HEK293 (cell line): ENCODE measurements at regions not wholly inside any gene's neighbourhood (a gene's known extent, or its start where the extent isn't known, plus 50 kb on each side); places are given as distances from the start of the nearest gene placed in this dataset.

ENCODE experiments used
- CTCF ChIA-PET: fragments of 350-600 bp; formaldehyde crosslinking; extraction: SDS; loops from one replicate; lab custom pipeline; 2021; ENCODE audit warnings: antibody characterized with exemption; lab: Yijun Ruan, JAX
- POLR2A ChIA-PET: fragments of 300-600 bp; formaldehyde crosslinking; extraction: SDS; loops from one replicate; lab custom pipeline; 2020; ENCODE audit warnings: antibody characterized with exemption, inconsistent platforms; lab: Yijun Ruan, JAX
- H3K27ac ChIP-seq: fragments of 200-500 bp; sonication (Bioruptor generic); 2 replicates; pipeline ENCODE4 v1.5.1; 2014; ENCODE audit warnings: low read depth, low read length, control low read depth, inconsistent platforms; ENCODE audit errors: extremely low read depth
- H3K36me3 ChIP-seq, 2 experiments: fragments of 200-500 bp in 1 of 2; sonication (Bioruptor generic) in 1 of 2; 1 replicate in 1 of 2; 2 replicates in 1 of 2; pipeline ENCODE4 v1.5.1; 2014 to 2017; ENCODE audit warnings: inconsistent platforms in 2 of 2, low read length in 2 of 2; ENCODE audit not compliant: control insufficient read depth in 2 of 2, insufficient read depth in 1 of 2
- H3K4me1 ChIP-seq: fragments of 200-500 bp; sonication (Bioruptor generic); 2 replicates; pipeline ENCODE4 v1.5.1; 2014; ENCODE audit warnings: mild to moderate bottlenecking, low read length, inconsistent platforms; ENCODE audit not compliant: control insufficient read depth, insufficient read depth
- H3K4me3 ChIP-seq: 2 replicates; pipeline ENCODE4 v1.5.1; 2011; ENCODE audit warnings: low read depth, mild to moderate bottlenecking, control low read depth, low read length, moderate library complexity
- H3K9me3 ChIP-seq: fragments of 200-500 bp; sonication (Bioruptor generic); 2 replicates; pipeline ENCODE4 v1.5.1; 2014; ENCODE audit warnings: low read depth, low read length, inconsistent platforms; ENCODE audit not compliant: control insufficient read depth, insufficient read depth
- ATF2 ChIP-seq: fragments of 450-650 bp; formaldehyde crosslinking; IDR thresholded peaks from 2 replicates; pipeline ENCODE4 v1.5.1; 2016; ENCODE audit warnings: missing biosample characterization, missing genetic modification characterization, low read depth
- BCL6B ChIP-seq: fragments of 450-650 bp; formaldehyde crosslinking; IDR thresholded peaks from 2 replicates; pipeline ENCODE4 v1.5.1; 2017; ENCODE audit warnings: missing biosample characterization, missing genetic modification characterization
- GLI2 ChIP-seq: fragments of 450-650 bp; formaldehyde crosslinking; IDR thresholded peaks from 2 replicates; pipeline ENCODE4; 2017; ENCODE audit warnings: missing biosample characterization, missing genetic modification characterization, low read depth, borderline replicate concordance
- KLF16 ChIP-seq: fragments of 450-650 bp; formaldehyde crosslinking; IDR thresholded peaks from 2 replicates; pipeline ENCODE4 v1.5.1; 2017; ENCODE audit warnings: missing biosample characterization, missing genetic modification characterization
- KLF8 ChIP-seq: fragments of 450-650 bp; formaldehyde crosslinking; IDR thresholded peaks from 2 replicates; pipeline ENCODE4 v1.5.1; 2016; ENCODE audit warnings: missing biosample characterization, missing genetic modification characterization
- MZF1 ChIP-seq: fragments of 450-650 bp; formaldehyde crosslinking; IDR thresholded peaks from 2 replicates; pipeline ENCODE4 v1.5.1; 2017; ENCODE audit warnings: missing biosample characterization, missing genetic modification characterization, borderline replicate concordance
- PBX3 ChIP-seq: sonication (generic); formaldehyde crosslinking; IDR thresholded peaks from 2 replicates; pipeline ENCODE4 v1.8.1; 2022; ENCODE audit warnings: mild to moderate bottlenecking, moderate library complexity, missing genetic modification reagents
- YY1 ChIP-seq: fragments of 450-650 bp; formaldehyde crosslinking; IDR thresholded peaks from 2 replicates; pipeline ENCODE4 v1.5.1; 2018; ENCODE audit warnings: missing biosample characterization, missing genetic modification characterization
- ZBTB48 ChIP-seq: fragments of 450-650 bp; formaldehyde crosslinking; IDR thresholded peaks from 2 replicates; pipeline ENCODE4 v1.5.1; 2016; ENCODE audit warnings: missing biosample characterization, missing genetic modification characterization
- ZBTB7A ChIP-seq: fragments of 450-650 bp; formaldehyde crosslinking; IDR thresholded peaks from 2 replicates; pipeline ENCODE4 v1.5.1; 2016; ENCODE audit warnings: low read depth, missing biosample characterization, missing genetic modification characterization
- ZNF138 ChIP-seq: fragments of 450-650 bp; formaldehyde crosslinking; IDR thresholded peaks from 2 replicates; pipeline ENCODE4 v1.5.1; 2016; ENCODE audit warnings: missing biosample characterization, missing genetic modification characterization, borderline replicate concordance
- ZNF157 ChIP-seq: fragments of 450-650 bp; formaldehyde crosslinking; IDR thresholded peaks from 2 replicates; pipeline ENCODE4 v1.5.1; 2016; ENCODE audit warnings: missing biosample characterization, missing genetic modification characterization
- ZNF174 ChIP-seq: fragments of 450-650 bp; formaldehyde crosslinking; IDR thresholded peaks from 2 replicates; pipeline ENCODE4 v1.5.0; 2017; ENCODE audit warnings: missing biosample characterization, mild to moderate bottlenecking, missing genetic modification characterization
- ZNF202 ChIP-seq: fragments of 450-650 bp; formaldehyde crosslinking; IDR thresholded peaks from 2 replicates; pipeline ENCODE4 v1.5.1; 2016; ENCODE audit warnings: missing biosample characterization, missing genetic modification characterization, borderline replicate concordance
- ZNF521 ChIP-seq: fragments of 450-650 bp; formaldehyde crosslinking; IDR thresholded peaks from 2 replicates; pipeline ENCODE4 v1.5.1; 2017; ENCODE audit warnings: missing biosample characterization, mild to moderate bottlenecking, missing genetic modification characterization
- ZNF530 ChIP-seq: fragments of 450-650 bp; formaldehyde crosslinking; IDR thresholded peaks from 2 replicates; pipeline ENCODE4 v1.5.1; 2016; ENCODE audit warnings: low read depth, missing biosample characterization, missing genetic modification characterization
- ZNF571 ChIP-seq: fragments of 450-650 bp; formaldehyde crosslinking; IDR thresholded peaks from 2 replicates; pipeline ENCODE4 v1.5.0; 2017; ENCODE audit warnings: missing biosample characterization, missing genetic modification characterization
- ZNF792 ChIP-seq: fragments of 450-650 bp; formaldehyde crosslinking; IDR thresholded peaks from 2 replicates; pipeline ENCODE4 v1.5.1; 2016; ENCODE audit warnings: missing biosample characterization, missing genetic modification characterization
- TF ChIP-seq, protein P1 (sequence below): fragments of 450-650 bp; formaldehyde crosslinking; IDR thresholded peaks from 2 replicates; pipeline ENCODE4 v1.5.1; 2017; ENCODE audit warnings: missing biosample characterization, missing genetic modification characterization

DNA sequence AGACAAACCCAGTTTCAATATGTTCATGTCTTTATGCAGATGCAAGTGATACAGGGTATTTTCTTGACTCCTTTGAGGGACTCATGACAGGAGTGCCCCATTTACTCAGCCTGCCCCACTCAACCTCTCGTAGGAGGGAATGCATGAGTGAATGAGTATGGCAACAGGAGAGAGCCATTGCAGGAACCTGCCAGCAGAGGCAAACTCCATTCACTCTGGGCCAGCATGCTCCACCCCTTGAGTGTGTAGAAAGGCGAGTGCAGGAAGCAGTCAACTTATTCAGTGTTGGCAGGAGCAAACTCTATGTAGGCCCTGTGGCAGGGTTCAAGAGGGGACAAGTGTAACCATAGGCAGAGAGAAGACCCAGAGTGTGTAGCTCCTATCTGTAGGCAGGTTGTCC is 1526.3 kb downstream of the PLA2G4A start (continued):
- TF ChIP-seq ZNF174: no peak
- no peak for TF ChIP-seq GLI2 (tag by site-specific recombination)

DNA sequence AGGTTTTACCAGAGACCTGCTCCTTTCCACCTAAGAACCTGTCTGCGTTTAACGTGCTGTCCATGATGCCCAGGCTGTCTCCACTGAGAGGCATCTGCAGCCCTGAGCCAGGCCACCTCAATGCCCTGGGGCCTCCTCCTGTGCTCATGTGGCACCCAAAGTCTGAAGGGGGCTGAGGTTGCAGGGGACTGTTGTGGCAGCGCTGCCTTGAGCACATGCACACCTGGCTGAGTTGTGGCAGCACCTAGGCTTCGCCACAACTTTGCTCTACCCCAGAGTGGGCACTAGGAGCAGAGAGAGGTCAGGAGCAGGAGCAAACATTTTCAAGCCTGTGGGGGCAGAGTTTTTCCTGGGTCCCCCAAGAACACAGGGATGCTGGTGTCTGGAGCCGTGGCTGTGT is 1527.1 kb downstream of the PLA2G4A start:
- H3K36me3 ChIP-seq: no peaks in the 10 kb centered on the region
- TF ChIP-seq, protein P1, sequence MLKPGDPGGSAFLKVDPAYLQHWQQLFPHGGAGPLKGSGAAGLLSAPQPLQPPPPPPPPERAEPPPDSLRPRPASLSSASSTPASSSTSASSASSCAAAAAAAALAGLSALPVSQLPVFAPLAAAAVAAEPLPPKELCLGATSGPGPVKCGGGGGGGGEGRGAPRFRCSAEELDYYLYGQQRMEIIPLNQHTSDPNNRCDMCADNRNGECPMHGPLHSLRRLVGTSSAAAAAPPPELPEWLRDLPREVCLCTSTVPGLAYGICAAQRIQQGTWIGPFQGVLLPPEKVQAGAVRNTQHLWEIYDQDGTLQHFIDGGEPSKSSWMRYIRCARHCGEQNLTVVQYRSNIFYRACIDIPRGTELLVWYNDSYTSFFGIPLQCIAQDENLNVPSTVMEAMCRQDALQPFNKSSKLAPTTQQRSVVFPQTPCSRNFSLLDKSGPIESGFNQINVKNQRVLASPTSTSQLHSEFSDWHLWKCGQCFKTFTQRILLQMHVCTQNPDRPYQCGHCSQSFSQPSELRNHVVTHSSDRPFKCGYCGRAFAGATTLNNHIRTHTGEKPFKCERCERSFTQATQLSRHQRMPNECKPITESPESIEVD (tag by site-specific recombination): no peak
- no peak for TF ChIP-seq KLF8
- no peak for TF ChIP-seq ZNF571 (tag by site-specific recombination)
- TF ChIP-seq ZNF174: no peak
- TF ChIP-seq ZNF157: no peak
- no peak for TF ChIP-seq ZNF792 (tag by site-specific recombination)
- TF ChIP-seq BCL6B (tag by site-specific recombination): no peak
- TF ChIP-seq ZBTB7A (tag by site-specific recombination): no peak
- no peak for TF ChIP-seq ATF2 (tag by site-specific recombination)
- TF ChIP-seq ZNF521 (tag by site-specific recombination): no peak
- TF ChIP-seq MZF1: no peak
- no peak for TF ChIP-seq KLF16 (tag by site-specific recombination)
- no peak for TF ChIP-seq ZNF202 (tag by site-specific recombination)
- no peak for TF ChIP-seq YY1 (tag by site-specific recombination)
- no peak for TF ChIP-seq ZBTB48 (tag by site-specific recombination)
- no peak for TF ChIP-seq ZNF138 (tag by site-specific recombination)
- H3K4me1 ChIP-seq: no peaks in the 10 kb centered on the region
- no peak overlapping the region for H3K27ac ChIP-seq
- CTCF ChIA-PET: no interaction called here
- POLR2A ChIA-PET: no interaction called here
- H3K9me3 ChIP-seq: no peaks in the 10 kb centered on the region
- no peak overlapping the region for H3K4me3 ChIP-seq

DNA sequence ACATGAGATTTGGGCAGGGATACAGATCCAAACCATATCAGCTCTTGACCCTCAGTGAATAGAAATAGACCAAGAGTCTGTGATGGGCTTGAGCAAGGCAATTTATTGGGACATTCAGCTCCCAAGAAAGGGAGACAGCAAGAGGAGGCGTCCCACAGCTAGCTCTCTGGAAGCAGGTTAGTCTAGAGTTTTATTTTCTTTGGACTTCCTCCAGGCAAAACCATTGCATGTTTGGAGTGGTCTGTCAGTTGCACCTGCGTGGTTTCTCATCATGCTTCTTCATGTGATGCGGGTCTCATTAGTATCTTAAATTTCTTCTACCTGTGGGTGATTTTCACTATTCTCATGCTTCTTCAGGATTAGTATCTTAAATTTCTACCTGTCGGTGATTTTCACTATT is 1530.6 kb downstream of the PLA2G4A start:
- POLR2A ChIA-PET: no interaction called here
- H3K27ac ChIP-seq: no peak overlapping the region
- no peaks in the 10 kb centered on the region for H3K9me3 ChIP-seq
- no peaks in the 10 kb centered on the region for H3K4me1 ChIP-seq
- H3K4me3 ChIP-seq: no peak overlapping the region
- TF ChIP-seq PBX3: no peak
- no peak for TF ChIP-seq ZNF530 (tag by site-specific recombination)
- CTCF ChIA-PET: no interaction called here
- H3K36me3 ChIP-seq: no peaks in the 10 kb centered on the region
